HG03442 (cell line): ENCODE measurements at regions not wholly inside any gene's neighbourhood (a gene's known extent, or its start where the extent isn't known, plus 50 kb on each side); places are given as distances from the start of the nearest gene placed in this dataset.
A peak's percentile ranks its signal among the peaks of the same experiment; 100 is the strongest.

Experiments
- ATAC-seq: cut with Tn5 transposase; IDR thresholded peaks from one replicate; pipeline ENCODE4 v1.9.1; 2021; ENCODE audit warnings: mild to moderate bottlenecking, moderate library complexity; ENCODE audit not compliant: unreplicated experiment

DNA sequence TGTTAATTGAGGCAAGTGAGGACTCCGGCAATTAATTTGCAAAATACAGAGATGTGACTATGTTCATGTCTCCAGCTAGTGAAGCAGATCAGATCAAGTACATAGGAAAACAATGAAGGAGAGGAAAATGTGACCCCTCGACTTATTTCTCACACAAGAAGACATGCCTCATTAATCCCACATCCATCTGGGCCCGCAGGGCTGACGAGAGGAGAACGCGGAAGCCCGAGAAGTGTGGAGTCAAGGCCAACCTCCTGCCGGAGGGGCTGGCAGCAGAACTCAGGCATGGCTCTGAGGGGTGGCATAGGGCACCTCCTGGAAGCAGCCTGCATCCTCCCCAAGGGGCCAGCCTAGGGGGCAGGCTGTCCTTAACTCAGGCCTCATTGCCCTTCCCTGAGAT lies 54.4 kb downstream of the ZNF503 start:
- ATAC-seq, result no peak

DNA sequence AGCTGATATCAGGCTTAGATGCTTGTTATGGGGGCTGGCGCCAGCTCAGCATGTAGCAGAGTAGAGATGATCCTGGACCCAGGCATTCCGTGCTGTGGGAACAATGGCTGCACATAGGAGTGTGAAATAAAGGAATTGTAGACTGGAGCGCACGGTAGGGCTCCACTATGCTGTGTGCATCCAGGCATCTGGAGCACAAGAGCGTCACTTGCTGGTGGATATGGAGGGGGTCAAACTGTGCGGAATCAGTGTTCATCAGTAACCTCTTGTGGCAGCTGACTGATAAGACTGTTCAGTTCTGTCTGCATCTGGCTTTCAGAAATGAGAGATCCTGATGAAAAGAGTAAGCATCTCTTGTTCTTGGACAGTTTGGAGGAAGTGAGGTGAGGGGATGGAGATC lies 55.8 kb downstream of the ZNF503 start:
- ATAC-seq, result no peak

- ATAC-seq, result no peak
Observed at GRCh38 chr10:75344170-75344569, 57.4 kb downstream of the ZNF503 start.

DNA sequence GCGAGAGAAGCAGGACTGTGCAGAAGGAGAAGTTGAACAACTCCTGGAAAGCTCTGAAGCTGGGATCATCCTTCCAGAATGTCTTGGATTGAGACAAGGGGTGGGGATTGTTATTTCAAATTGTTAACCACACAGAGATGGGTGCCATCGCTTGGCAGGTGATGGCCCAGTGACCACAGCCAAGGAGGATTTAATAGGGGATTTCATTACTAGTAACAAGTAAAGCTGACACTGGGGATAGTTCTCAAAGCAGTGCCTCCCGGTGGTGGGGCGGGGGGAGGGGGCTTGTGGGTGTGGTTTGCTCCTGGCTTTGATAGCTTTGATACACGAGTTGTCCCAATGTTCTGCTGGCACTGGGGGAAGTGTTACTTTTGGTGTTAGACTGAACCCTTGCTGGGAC lies 59.2 kb downstream of the ZNF503 start:
- no peak for ATAC-seq

DNA sequence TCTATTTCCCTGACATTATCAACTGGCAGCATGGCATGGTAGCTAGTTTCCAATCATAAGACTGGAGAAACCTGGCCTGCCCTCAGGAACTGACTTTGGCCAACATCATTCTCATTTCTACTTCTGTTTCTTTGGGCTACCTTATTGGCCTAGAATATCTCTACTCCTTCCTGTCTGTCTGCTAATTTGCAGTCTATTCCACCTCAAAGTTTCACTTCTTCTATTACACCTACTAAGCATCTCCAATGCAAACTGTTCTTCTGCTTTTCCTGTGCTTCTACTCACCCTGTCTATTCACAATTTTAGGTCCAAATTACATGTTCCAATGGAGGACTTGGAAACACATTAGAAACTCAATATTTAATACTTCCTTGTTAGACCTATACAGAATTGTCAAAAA lies 65.6 kb downstream of the ZNF503 start:
- ATAC-seq, result peak; percentile 86

GRCh38 chr10:75335191-75335590 lies 66.4 kb downstream of the ZNF503 start:
- ATAC-seq, result no peak

GRCh38 chr10:75334720-75335119 lies 66.8 kb downstream of the ZNF503 start:
- no peak for ATAC-seq

GRCh38 chr10:75332081-75332480 lies 69.5 kb downstream of the ZNF503 start:
- no peak for ATAC-seq

GRCh38 chr10:75331081-75331480 lies 70.5 kb downstream of the ZNF503 start:
- no peak for ATAC-seq

GRCh38 chr10:75329190-75329745 lies 72.3 kb downstream of the ZNF503 start:
- ATAC-seq, result no peak

GRCh38 chr10:75326306-75326705 lies 75.3 kb downstream of the ZNF503 start:
- no peak for ATAC-seq

DNA sequence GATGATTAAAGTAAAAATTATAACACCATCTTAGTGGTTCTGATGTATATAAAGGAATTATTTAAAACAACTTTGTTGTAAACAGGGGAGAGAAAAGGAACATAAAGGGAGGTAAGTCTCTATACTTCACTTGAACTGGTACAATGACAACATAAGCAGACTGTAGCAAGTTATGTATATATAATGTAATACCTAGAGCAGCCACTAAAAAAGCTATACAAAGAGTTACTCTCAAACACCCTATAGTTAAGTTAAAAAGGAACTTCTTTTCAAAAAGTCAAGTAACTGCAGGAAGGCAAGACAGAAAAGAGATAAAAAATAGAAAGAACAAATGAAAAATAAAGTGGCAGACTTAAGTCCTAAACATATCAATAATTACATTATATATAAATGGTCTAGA lies 82.3 kb downstream of the ZNF503 start:
- ATAC-seq, result no peak

DNA sequence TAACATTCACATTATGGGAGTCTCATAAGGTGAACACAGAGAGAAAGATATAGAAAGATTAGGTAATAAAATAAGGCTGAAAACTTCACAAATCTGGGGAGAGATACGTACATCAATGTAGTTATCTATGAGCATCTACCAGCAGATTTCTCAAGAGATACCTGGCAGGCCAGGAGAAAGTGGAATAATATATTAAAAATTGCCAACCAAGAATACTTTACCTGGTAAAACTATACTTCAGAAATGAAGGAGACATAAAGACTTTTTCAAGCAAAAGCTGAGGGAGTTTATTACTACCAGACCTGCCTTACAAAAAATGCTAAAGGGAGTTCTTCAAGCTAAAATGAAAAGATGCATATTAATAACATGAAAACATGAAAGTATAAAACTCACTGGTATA lies 78.8 kb upstream of the COMTD1 start:
- no peak for ATAC-seq

- ATAC-seq, result no peak
Observed at GRCh38 chr10:75312440-75312839, 76.7 kb upstream of the COMTD1 start.

GRCh38 chr10:75305675-75306074 lies 69.9 kb upstream of the COMTD1 start:
- no peak for ATAC-seq

- ATAC-seq, result no peak
Observed at GRCh38 chr10:75304741-75305390, 69.1 kb upstream of the COMTD1 start.

DNA sequence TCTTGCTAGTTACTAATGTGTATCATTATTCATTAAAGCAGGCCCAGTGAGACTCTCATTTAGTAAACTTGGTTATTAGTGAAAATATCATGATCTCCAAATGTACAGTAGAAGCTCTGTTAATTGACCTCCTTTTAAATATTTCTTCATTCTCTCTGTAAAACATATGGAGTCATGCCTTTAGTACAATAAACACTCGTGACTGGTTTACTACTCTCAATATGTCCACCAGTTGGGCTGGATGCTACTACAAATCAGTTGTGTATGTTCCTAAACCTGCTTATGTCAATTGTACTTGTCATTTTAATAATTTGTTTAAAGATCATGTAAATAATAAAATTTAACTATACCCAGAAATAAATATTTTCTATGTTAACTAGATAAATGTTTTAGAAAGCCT lies 68.6 kb upstream of the COMTD1 start:
- ATAC-seq, result no peak

- no peak for ATAC-seq
Observed at GRCh38 chr10:75303045-75303777, 67.5 kb upstream of the COMTD1 start.

DNA sequence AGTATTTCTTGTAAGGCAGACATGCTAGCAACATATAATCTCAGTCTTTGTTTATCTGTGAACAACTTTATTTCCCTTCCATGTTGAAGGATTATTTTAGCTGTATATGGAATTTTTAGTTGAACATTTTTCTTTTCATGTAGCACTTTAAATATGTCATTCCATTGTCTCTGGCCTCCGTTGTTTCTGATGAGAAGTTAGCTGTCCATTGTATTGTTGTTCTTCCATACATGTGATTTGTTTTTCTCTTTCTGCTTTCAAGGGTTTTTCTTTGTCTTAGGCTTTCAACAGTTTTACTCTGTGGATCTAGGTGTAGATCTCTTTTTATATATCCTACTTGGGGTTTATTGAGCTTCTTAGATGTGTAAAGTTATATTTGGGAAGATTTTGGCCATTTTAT lies 66.3 kb upstream of the COMTD1 start:
- no peak for ATAC-seq

DNA sequence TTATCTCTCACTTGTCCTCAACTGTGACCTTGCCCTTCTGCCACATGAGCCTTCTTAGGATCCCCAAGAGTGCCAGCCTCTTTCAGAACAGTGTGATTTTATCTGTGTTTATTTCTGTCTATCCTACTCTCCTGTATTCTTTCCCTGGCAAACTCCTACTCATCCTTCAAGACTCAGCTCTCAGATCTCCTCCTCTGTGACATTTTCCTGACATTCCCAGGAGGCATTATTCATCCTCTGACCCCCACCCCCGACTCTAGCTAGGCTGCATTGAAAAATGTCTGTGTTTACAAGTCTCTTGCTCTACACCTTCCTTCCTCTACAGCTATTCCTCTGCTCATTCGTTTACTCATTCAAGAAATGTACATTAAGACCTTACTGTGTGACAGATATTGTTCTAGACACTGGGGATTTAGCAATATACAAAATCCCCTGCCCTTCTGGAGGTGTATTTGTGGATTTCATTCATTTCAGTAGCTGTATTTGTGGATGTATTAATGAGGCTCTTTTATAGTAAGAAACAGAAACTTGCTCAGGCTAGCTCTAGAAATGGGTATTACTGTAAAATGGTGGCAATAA lies 61.4 kb upstream of the COMTD1 start:
- no peak for ATAC-seq

DNA sequence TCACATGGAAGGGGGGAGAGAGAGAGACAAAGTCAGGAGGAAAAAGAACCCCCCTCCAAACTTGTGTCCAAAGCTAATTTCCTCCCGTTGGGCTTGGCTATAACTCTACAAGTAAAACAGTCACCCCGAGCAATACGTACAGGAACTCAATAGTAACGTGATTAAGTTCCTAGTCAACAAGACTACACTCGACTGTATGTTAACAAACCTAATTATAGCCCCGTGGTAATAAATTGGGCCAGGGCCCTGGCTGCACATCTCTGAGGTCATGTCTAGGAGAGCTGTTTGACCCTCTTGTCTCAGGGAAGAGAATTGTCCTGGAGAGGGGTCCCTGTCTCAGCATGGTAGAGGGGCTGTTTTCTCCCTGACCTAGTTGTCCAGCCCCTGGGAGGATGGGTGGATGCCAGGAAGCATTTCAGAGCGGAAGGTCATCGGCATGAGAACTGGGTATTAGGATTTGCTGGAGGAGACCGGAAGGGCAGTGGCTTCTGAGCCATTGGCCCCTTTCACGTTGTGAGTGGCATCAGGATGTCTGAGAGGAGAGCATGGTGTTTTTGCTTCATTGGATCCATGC lies 60.2 kb upstream of the COMTD1 start:
- ATAC-seq, result no peak
